GM12878 (cell line): ENCODE measurements at regions not wholly inside any gene's neighbourhood (a gene's known extent, or its start where the extent isn't known, plus 50 kb on each side); places are given as distances from the start of the nearest gene placed in this dataset.

Experiments used
- CREB1 ChIP-seq: IDR thresholded peaks from 2 replicates; pipeline ENCODE4 v1.6.1; 2012; ENCODE audit warnings: low read depth, mild to moderate bottlenecking, inconsistent platforms
- CTCF ChIP-seq, 3 experiments: IDR thresholded peaks in 2 of 3; conservative IDR thresholded peaks in 1 of 3; 2 replicates each; pipeline ENCODE4 v1.5.1; 2011; ENCODE audit warnings: low read depth in 3 of 3, low read length in 3 of 3, mild to moderate bottlenecking in 3 of 3, control low read depth in 2 of 3, moderate library complexity in 2 of 3, inconsistent platforms in 1 of 3, mixed read lengths in 1 of 3; ENCODE audit not compliant: control insufficient read depth in 2 of 3, insufficient read depth in 1 of 3; ENCODE audit errors: extremely low read depth in 1 of 3
- EZH2 ChIP-seq: IDR thresholded peaks from 2 replicates; pipeline ENCODE4 v1.6.1; 2012; ENCODE audit warnings: low read depth, mild to moderate bottlenecking, control low read depth, inconsistent platforms, low read length, borderline replicate concordance; ENCODE audit not compliant: control insufficient read depth
- HDAC2 ChIP-seq: fragments of 200-600 bp; sonication (generic); IDR thresholded peaks from 2 replicates; pipeline ENCODE4 v1.6.1; 2017
- HDAC6 ChIP-seq: fragments of 200-600 bp; sonication (generic); IDR thresholded peaks from one replicate; pipeline ENCODE4 v1.8.0; 2017; ENCODE audit warnings: antibody characterized with exemption; ENCODE audit not compliant: unreplicated experiment
- HDGF ChIP-seq: fragments of 450-650 bp; IDR thresholded peaks from 2 replicates; pipeline ENCODE4 v1.6.1; 2016; ENCODE audit warnings: antibody characterized with exemption
- MAX ChIP-seq: IDR thresholded peaks from 2 replicates; pipeline ENCODE4 v1.6.1; 2012; ENCODE audit warnings: low read depth, low read length, improper control_type of control experiment
- POLR2A ChIP-seq: IDR thresholded peaks from 2 replicates; pipeline ENCODE4 v1.6.1; 2011; ENCODE audit warnings: low read depth, mild to moderate bottlenecking, low read length
- POLR2AphosphoS2 ChIP-seq: IDR thresholded peaks from 2 replicates; pipeline ENCODE4 v1.6.1; 2011; ENCODE audit warnings: low read depth, mild to moderate bottlenecking, low read length, improper control_type of control experiment, moderate library complexity
- RB1 ChIP-seq: fragments of 450-650 bp; formaldehyde crosslinking; IDR thresholded peaks from 2 replicates; pipeline ENCODE4 v1.6.1; 2017; ENCODE audit warnings: mild to moderate bottlenecking, borderline replicate concordance
- SIX5 ChIP-seq: IDR thresholded peaks from 2 replicates; pipeline ENCODE4 v1.6.1; 2011; ENCODE audit warnings: mild to moderate bottlenecking, low read depth, low read length, moderate library complexity; ENCODE audit not compliant: severe bottlenecking
- YBX1 ChIP-seq: fragments of 450-650 bp; IDR thresholded peaks from 2 replicates; pipeline ENCODE4 v1.6.1; 2016; ENCODE audit warnings: antibody characterized with exemption

- TF ChIP-seq EZH2 (no peak), HDAC6 (no peak), POLR2AphosphoS2 (no peak), SIX5 (no peak), HDAC2 (no peak), CTCF (IDR thresholded peaks at IDR 0.05 in 2 of 3, conservative IDR thresholded peaks at IDR 0.05 in 1 of 3; ENCODE audit: control insufficient read depth in 2 of 3, extremely low read depth in 1 of 3, insufficient read depth in 1 of 3, low read depth in 3 of 3, low read length in 3 of 3) (no peak), HDGF (no peak), POLR2A (no peak), CREB1 (no peak), RB1 (no peak), YBX1 (no peak), MAX (no peak)
Measured at GRCh38 chr1:157247005-157247763, 109.0 kb upstream of the ETV3 start.
